ENCODE measurements at regions not wholly inside any gene's neighbourhood (a gene's known extent, or its start where the extent isn't known, plus 50 kb on each side); places are given as distances from the start of the nearest gene placed in this dataset.

DNA sequence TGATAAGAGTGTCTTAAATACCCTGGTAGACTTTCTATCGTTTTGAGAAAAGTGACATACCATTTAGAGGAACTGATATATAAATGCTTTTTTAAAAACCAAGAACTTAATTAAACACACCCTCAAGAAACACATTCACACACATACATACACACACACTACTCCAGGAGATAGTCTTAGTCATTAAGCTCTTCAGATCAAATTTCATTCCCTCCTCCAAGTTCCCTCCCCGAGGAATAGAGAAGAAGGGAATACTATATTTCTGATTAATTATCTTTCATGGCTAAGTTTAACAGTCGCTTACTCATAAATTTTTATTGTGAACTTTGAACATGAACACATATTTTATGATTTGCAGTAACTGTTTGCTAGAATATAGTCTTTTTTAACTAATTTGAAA is 1109.5 kb downstream of the SLITRK1 start:
- DNase-seq = no peak

DNA sequence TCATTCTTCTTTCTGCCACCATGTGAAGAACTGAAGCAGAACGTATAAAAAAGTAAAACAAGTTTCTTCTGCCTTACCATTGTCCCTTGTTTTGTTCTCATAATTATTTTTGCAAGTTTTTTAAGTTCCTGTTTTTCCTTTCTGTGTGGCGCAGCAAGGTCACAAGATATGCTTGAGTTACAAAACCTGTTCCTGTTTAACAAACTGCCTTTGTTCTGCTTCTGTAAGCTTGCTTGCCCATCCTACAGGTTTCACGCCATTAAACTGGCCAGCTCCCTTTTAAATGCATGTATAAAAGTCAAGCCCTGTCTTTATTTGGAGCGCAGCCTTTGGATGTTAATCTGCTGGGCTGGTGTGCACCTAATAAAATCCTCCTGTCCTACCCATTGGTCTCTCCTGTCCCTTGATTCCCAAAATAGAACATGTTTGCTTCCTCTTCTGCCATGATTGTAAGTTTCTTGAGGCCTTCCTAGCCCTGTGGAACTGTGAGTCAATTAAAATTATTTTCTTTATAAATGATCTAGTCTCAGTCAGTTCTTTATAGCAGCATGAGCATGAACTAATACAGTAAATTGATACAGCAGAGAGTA is 1115.4 kb downstream of the SLITRK1 start:
- DNase-seq = no peak

DNA sequence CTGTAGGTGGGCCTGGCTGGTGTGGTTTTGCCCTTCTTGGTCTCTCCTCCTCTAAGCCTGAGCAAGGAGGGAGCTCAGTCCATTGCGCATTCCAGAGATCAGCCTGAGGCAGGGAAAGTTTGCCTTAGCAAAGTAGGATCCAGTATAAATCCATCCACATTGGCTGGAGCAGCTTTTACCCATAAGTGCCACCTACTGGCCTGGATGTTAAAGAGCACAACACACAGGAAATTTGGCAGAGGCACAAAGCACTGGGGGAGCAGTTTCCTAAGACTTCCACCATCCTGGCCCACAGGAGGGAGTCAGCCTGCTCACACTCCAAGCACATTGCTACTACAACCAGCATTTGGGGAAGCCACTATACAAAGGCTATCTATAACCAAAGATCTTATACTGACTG is 1124.2 kb downstream of the SLITRK1 start:
- DNase-seq = no peak

DNA sequence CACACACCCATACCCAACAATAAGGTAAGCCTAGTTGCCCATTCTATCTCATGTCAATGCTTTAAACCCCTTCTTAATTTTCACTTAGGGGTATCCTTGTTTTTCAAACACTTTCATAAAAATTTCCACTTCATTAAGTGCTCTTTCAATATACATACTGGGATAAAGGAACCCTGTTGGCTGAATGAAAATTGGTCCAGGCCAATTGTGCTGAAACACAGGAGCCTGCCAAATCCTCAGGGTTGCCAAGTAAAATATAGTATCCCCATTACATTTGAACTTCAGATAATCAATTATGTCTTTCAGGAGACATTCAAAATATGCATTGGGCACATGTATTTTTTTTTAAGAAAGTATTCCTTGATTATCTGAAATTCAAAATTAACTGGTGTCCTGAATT is 1131.1 kb downstream of the SLITRK1 start:
- DNase-seq = no peak

DNA sequence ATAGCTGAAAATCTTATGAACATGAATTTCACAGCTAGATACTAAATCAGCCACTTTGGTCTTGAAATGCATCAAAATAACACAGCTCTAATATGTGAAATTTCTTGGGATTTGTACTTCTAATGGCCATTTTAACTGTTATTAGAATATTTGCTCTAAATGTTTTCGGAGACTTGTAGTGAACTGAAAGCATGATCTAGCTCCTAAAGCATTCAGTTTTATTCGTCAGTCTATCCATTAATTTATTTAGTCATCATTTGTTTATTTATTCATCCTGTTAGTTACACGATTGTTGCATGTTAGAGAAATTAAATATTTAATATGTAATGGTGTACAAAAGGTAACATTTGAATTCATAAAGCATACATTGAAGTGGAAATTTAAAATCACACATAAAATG is 1132.7 kb downstream of the SLITRK1 start:
- no peak for DNase-seq

DNA sequence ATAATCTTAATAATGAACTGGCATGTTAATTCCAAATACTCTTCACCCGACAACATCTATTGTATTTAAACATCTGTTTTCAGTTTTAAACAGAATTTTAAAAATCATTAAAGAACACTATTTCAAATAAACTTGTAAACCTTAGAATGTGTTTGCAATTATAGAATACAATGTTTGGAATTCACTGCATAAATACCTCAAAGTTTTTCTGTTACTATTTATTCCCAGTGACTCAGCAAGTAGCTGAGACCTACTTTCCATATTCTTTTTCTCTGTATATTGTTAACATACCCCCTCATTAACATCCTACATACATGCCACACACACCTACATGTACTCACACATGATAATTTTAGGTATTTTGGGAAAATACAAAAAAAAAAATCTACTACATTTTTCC is 1134.3 kb downstream of the SLITRK1 start:
- DNase-seq = no peak

DNA sequence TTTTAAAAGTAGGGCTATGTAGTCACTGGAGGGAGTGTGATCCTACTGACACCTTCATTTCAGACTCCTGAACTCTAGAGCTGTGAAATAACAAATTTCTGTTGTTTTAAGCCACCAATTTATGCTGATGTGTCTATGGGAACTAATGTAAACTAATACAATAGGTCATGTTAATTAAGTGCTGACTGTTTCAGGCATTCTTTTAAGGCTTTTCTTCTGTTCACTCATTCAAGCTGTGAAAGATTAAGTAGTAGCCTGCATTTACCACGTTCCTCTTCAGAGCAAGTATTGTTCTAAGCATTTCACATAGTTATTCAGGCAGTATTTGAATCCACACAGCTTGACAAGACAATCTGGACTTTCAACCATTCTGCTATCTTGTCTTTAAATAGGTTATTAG is 1135.0 kb downstream of the SLITRK1 start:
- no peak for DNase-seq

DNA sequence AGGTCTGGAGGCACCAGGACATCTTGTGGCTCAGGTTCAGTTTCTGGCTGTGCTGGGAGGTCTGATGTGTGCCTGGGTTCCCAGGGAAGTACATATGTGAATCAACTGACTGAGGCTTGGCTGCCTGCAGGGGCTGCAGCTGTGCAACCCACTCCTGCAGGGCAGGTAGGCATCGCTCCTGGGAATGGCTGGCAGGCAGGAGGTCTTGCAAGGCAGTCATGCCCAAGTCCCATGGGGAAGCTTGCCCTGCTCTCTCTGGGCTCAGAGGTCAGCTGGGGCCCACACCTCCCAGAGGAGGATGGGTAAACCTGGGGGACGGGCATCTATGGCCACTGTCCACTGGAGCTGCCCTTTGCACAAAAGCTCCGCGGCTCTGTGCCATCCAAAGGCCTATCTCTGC is 1141.8 kb downstream of the SLITRK1 start:
- no peak for DNase-seq

DNA sequence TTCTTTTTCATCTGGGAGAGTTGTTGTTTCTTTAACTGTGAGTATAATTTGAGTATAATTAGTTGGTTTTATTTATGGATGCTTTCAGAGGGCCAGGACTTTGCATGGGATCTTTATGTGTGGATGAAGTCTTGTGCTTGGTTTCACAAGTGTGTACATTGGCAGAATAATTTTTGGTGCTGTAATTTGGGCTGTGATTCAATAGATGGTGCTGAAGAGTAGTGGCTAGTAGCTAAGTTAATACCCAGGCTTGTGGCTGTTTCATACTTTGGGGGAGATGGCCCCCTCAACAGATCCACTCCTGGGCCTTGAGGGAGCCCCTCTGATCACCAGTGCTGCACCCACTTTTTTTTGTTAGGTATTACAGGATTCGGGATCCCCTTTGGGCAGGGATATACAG is 1142.4 kb downstream of the SLITRK1 start:
- DNase-seq = no peak

DNA sequence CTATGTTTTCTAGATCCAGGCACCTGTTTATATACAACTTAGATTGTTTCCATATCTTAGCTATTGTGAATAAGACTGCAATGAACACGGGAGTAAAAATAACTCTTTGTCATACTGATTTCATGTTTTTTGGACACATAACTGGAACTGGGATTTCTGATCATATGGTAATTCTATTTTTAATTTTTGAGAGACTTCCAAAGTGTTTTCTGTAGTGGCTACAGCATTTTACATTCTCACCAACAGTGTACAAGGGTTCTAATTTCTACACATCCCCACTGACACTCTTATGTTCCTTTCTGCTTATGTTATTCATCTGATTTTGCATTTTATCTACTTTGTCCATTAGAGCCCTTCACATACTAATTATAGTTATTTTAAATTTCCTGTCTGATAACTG is 1152.9 kb downstream of the SLITRK1 start:
- DNase-seq = no peak

DNA sequence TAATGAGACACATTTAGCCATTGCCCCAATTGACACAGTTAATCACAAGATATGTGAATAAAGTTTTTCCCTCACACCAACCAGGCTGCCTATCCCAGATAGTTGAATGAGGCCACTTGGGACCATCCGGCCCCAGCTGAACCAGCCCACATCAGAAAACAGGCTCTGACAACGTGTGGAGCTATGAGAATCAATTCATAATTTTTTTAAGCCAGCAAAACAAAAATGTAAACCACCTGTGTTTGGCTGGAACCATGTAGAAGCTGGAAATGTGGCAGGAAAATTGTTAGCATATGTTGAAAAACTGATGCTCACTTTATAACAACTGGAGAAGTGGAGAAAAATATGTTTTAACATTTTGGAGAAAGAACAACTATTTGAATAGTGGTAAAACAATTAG is 1161.3 kb downstream of the SLITRK1 start:
- no peak for DNase-seq

DNA sequence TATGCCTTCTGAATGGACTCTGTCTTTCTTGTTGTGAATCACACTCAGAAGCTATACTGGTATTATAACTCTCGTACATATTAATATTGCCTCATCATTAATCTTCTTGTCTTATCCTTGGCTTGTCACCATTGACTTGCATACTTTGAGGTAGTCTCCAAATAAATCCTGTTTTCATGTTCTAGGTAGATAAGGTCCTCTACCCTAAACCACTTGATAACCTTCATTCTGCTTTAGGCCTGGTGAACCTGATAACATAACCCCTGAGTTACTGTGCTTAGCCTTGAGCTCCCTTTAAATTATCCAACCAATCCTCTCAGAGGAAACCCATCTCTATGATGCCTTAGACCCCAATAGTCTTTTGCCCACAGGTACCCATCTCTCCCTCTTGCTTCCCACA is 1162.3 kb downstream of the SLITRK1 start:
- DNase-seq = no peak

DNA sequence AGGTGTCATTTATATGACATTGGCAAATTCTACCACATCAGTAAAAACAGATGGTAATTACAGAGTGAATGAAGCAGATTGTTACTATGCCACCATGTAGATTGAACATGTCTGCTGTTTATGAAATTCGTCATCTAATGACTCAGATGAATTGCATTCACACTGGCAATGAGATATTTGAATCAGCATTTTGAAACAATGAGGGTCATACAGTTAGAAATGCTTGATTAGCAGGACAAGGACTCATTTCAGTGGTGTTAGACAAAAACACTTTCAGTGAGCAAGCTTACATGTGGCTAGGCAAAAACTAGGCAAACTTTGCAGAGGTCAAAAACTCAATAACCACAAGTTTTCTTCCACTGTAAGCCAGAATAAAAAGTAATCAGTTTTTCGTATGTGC is 1165.0 kb downstream of the SLITRK1 start:
- no peak for DNase-seq

DNA sequence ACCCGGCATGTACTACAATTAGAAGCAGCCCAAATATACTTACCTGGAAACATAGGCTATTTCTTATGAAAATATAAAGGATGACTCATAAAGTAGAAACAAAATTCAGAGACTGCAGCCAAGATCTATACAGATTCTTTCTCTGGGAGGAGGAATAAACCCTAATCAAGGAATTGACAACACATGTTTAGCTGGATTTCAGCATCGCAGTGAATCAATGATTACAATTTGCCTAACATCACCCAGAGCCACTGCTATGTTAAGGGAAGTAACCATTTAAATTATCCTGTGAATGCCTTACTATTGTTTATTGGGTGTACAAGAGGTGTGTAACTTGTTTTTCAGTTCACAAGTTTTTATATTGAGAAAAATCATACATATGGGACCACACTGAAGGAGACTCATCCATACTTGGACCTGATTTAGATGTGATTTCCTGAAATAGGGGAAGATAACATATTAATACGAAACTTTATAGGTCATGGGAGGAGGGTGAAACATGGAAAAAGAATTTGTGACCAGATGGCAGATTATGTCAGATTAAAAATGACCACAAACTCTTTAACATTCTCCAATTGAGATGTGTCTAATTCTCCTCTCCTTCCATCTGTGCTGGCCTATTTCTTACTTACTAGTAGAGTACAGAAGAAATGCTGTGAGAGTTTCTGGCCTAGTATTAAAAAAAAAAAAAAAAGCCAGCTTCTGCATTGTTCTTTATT is 1168.4 kb downstream of the SLITRK1 start:
- no peak for DNase-seq

DNA sequence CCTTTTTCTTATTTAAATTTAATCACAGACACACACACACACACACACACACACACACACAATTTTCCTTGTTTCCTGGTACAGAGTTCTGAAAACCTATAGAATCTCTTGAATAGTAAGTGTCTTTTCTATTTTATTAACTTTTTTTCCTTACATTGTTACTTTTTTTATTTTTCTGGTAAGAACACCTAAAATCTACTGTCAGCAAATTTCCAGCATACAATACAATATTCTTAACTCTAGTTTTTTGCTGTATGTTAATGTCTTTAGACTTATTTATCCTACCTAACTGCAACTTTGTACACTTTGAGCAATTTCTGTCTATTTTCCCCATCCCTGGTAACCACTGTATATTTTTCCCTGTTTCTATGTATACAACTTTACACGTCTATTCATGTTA is 1179.8 kb downstream of the SLITRK1 start:
- DNase-seq = no peak

DNA sequence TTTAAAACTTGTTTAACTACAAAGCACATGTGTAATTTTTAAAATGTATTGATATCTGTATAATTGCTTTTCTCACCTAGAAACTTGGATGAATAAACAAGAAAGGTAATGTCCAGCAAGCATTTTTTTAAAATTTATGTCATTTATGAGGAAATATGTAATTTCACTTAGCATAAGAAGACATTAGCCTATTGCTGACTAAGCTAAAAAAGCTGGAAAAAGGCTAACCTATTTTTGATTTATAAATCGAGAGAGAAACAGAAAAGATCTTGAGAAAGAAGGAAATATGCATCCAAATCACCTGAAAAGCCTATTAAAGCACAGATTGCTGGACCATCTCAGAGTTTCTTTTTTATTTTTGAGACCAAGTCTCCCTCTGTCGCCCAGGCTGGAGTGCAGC is 1181.3 kb downstream of the SLITRK1 start:
- no peak for DNase-seq

DNA sequence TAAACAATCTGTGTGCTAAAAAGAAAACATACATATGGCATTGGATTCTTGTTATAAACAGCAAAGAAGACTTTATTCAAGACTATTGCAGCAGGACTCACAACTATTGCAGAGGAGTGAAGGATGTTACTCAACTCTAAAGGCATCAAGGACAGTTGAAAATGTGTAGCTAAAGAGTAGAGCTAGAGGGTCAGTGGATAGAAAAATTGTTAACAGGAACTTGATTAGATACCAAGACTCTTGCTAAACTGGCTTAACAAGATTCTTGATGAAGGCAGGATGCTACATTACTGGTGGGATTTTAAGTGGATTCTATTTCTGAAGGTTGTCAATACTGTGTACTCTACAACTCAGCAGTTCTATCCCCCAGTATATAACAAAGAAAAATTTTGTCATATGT is 1183.3 kb downstream of the SLITRK1 start:
- DNase-seq = no peak

DNA sequence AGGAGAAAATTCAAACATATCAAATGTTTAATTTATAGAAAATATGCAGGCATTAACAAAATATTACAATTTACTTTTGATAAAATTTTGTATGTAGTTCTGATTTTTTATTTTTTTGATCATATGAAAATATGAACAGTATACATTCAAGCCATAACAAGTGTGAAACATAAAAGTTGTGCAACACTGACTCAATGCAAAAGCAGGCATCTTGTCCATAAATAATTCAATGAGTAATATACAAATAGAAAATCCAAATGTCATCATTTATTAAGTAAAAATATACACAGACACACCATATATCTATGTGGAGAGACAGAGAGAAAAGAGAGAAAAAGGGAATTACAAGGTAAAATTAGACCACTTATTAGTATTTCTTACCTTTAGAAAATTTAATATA is 1183.9 kb downstream of the SLITRK1 start:
- no peak for DNase-seq

DNA sequence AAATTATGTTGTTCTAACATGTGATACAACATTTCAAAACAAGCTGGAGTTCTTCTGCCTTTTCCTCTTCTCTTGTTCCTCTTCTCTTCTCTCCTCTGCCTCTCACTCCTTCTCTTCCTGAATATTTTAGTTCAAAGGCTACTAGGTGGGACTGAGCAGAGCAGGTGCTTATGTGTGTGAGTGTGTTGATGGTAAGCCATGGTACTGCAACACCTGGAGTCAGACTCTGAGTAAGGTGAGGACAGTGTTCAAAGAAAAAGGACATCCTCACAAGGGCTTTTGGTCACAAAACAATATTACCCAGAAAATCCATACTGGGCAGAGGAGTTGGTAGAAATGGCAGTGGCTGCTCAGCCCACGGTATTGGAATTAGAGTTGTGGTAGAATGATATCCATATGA is 1188.7 kb downstream of the SLITRK1 start:
- no peak for DNase-seq

DNA sequence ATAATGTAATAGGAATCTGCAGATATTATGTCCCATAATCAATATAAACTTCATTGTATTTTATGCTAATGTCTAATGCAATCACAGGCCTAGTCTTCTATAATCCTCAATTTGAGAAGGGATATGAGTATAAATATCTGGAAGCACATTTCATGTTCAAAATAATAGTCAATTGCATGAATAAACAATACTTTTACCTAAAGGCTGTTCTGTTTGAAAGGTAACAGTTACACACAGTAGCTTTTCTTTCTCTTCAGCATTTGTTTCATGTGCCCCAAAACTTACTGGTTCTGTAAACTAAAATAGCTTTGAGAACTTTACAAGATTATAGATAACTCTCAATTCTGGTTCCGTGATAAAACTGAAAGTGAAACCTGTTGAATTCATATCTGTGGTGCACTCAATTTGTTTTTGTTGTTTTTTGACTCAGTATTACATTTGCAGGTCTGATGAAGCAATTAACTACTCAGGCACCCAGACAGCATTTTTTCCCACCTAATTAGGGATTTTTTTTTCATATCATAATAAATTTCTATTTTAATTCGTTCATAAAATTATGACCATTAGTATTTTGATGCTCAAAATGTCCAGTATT is 1193.8 kb downstream of the SLITRK1 start:
- no peak for DNase-seq

DNA sequence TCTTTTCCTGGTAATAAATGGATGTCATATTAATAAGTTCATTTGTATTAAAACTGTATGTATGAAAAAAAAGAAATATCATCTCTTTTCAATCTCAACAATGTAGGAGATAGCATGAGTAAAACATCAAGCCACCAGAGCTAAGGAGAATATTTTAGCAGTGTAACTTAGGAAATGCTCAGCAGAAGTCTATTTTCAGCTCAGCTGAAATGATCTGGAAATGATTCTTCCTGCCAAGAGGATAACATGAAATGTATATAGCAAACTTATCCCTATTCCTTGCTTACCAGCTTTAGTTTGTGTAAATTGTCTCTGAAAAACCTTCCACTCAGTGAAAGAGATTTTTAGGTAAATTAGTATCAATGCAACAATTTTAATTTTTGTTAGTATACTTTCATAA is 1194.4 kb downstream of the SLITRK1 start:
- no peak for DNase-seq

DNA sequence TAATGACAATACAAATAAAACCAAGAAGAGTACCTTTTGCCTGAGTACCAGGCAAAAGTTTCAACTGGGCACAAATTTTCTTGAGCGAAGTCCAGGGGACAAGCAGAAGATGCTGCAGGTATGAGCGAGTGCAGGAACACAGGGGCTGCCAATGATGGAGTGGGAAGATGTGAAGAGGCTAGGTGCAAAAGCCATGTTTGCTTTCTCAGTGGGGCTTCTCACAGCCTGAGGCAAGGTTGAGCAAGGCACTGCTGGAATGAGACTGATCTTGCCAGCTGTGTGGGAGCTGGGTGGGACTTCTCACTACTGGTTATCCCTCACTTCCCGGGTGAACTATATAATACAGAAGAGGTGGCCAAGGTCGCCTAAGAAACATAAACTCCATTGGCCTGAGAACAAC is 1200.7 kb downstream of the SLITRK1 start:
- DNase-seq = no peak

DNA sequence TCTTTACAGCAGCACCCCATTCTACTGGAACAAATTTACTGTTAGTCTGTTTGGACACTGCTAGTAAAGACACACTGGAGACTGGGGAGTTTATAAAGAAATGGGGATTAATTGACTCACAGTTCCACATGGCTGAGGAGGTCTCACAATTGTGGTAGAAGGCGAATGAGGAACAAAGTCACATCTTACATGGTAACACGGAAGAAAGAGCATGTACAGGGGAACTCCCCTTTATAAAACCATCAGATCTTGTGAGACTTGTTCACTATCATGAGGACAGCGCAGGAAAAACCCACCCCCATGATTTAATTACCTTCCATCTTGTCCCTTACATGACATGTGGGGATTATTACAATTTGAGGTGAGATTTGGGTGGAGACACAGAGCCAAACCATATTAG is 1204.2 kb downstream of the SLITRK1 start:
- DNase-seq = no peak

DNA sequence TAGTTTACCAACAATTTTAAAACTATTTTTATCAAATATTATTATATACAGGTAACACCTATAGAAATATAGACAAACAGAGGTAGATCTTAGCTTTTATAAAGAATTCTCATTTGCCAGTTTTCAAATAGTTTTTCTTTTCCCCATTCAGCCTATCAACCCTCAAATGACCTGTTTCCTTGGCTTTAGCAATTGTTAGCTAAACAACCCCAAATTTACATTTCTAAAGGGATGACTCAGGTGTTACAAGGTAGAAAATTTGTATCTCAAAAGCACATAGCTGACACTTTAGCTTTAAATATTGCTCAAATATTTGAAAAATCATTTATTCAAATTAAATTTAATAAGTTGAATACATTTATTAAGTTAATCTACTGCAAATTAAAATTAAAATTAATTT is 1207.2 kb downstream of the SLITRK1 start:
- no peak for DNase-seq
